Left renal pelvis (tissue), 4 donors: ENCODE measurements at regions not wholly inside any gene's neighbourhood (a gene's known extent, or its start where the extent isn't known, plus 50 kb on each side); places are given as distances from the start of the nearest gene placed in this dataset.

Source experiments
- DNase-seq, 4 donors: peaks; one replicate each; pipeline ENCODE4 v3.0.0-alpha.2; 2013; ENCODE audit warnings: low read depth in 4 of 4, low spot score in 3 of 4

GRCh38 chr5:124869426-124870033 is 123.1 kb upstream of the ZNF608 start:
- DNase-seq: no peak

- DNase-seq: no peak
These were observed 123.6 kb upstream of the ZNF608 start for GRCh38 chr5:124870070-124870469.

- DNase-seq: no peak
These were observed 124.9 kb upstream of the ZNF608 start for GRCh38 chr5:124871303-124871702.

- DNase-seq: no peak
These were observed 125.6 kb upstream of the ZNF608 start for GRCh38 chr5:124872086-124872485.

- no peak for DNase-seq
These were observed 126.2 kb upstream of the ZNF608 start for GRCh38 chr5:124872615-124873014.

- no peak for DNase-seq
These were observed 126.7 kb upstream of the ZNF608 start for GRCh38 chr5:124873188-124873587.

GRCh38 chr5:124873713-124874112 is 127.3 kb upstream of the ZNF608 start:
- no peak for DNase-seq

- no peak for DNase-seq
These were observed 130.1 kb upstream of the ZNF608 start for GRCh38 chr5:124876566-124876965.

GRCh38 chr5:124876983-124877382 is 130.5 kb upstream of the ZNF608 start:
- no peak for DNase-seq

- no peak for DNase-seq
These were observed 131.2 kb upstream of the ZNF608 start for GRCh38 chr5:124877501-124878146.

- DNase-seq: no peak
These were observed 132.3 kb upstream of the ZNF608 start for GRCh38 chr5:124878583-124879342.

GRCh38 chr5:124880903-124881697 is 134.7 kb upstream of the ZNF608 start:
- DNase-seq: no peak

GRCh38 chr5:124883681-124884080 is 137.2 kb upstream of the ZNF608 start:
- no peak for DNase-seq

- DNase-seq: no peak
These were observed 137.7 kb upstream of the ZNF608 start for GRCh38 chr5:124884114-124884513.

- DNase-seq: no peak
These were observed 139.1 kb upstream of the ZNF608 start for GRCh38 chr5:124885490-124885889.

- DNase-seq: no peak
These were observed 140.8 kb upstream of the ZNF608 start for GRCh38 chr5:124887223-124887622.

- no peak for DNase-seq
These were observed 141.6 kb upstream of the ZNF608 start for GRCh38 chr5:124888050-124888506.

GRCh38 chr5:124888622-124889485 is 142.4 kb upstream of the ZNF608 start:
- no peak for DNase-seq

GRCh38 chr5:124889486-124889825 is 143.0 kb upstream of the ZNF608 start:
- no peak for DNase-seq

GRCh38 chr5:124889850-124890249 is 143.4 kb upstream of the ZNF608 start:
- DNase-seq: no peak
